Fibroblast of lung (primary cell): ENCODE measurements at regions not wholly inside any gene's neighbourhood (a gene's known extent, or its start where the extent isn't known, plus 50 kb on each side); places are given as distances from the start of the nearest gene placed in this dataset.

ENCODE experiments used
- CTCF ChIP-seq, 2 donors: IDR thresholded peaks in 1 of 2; conservative IDR thresholded peaks in 1 of 2; 1 replicate in 1 of 2; 2 replicates in 1 of 2; pipeline ENCODE4 v1.5.1; 2011 to 2012; ENCODE audit warnings: low read length in 2 of 2, control low read depth in 1 of 2, inconsistent platforms in 1 of 2, low read depth in 1 of 2, mild to moderate bottlenecking in 1 of 2
- EZH2 ChIP-seq: IDR thresholded peaks from 2 replicates; pipeline ENCODE4 v1.5.1; 2012; ENCODE audit warnings: low read length, control low read depth, mild to moderate bottlenecking; ENCODE audit errors: missing control alignments

- no peak for TF ChIP-seq CTCF (conservative IDR thresholded peaks at IDR 0.05 in 1 of 2, IDR thresholded peaks at IDR 0.05 in 1 of 2; ENCODE audit: low read depth in 1 of 2, low read length in 2 of 2)
- TF ChIP-seq EZH2, result no peak
Observed at GRCh38 chr5:117837786-117838185, 1150.6 kb downstream of the DTWD2 start.
